PC-3 (cell line): ENCODE measurements at regions not wholly inside any gene's neighbourhood (a gene's known extent, or its start where the extent isn't known, plus 50 kb on each side); places are given as distances from the start of the nearest gene placed in this dataset.

Experiments
- ATAC-seq: fragments of 200-7000 bp; cut with Tn5 transposase; 2 replicates; pipeline ENCODE4 v1.9.1; 2020; ENCODE audit warnings: mild to moderate bottlenecking, moderate library complexity
- BruUV-seq: library from RNA; stranded (reverse); fragments of 400-500 nt; replicated peaks from 2 replicates; lab custom pipeline; 2021; lab: Mats Ljungman, UMichigan
- CTCF ChIA-PET: fragments of 300-600 bp; sonication (Branson Sonifier 250); formaldehyde crosslinking; loops from one replicate; lab custom pipeline; 2022; ENCODE audit warnings: antibody characterized with exemption; lab: Charles Lee
- POLR2A ChIA-PET: fragments of 300-600 bp; sonication (Branson Sonifier 250); formaldehyde crosslinking; loops from one replicate; lab custom pipeline; 2022; ENCODE audit warnings: antibody characterized with exemption; ENCODE audit not compliant: unreplicated experiment; lab: Charles Lee
- DNase-seq: peaks from one replicate; pipeline ENCODE4 v3.0.0-alpha.2; 2015
- H2AFZ ChIP-seq: fragments of 300-600 bp; sonication (generic); 2 replicates; pipeline ENCODE4 v1.6.0; 2016; ENCODE audit warnings: antibody characterized with exemption, low read length
- H3F3A ChIP-seq: fragments of 300-600 bp; sonication (generic); one replicate; pipeline ENCODE4 v1.6.0; 2017; ENCODE audit warnings: antibody characterized with exemption, low read length, control low read depth, mild to moderate bottlenecking; ENCODE audit not compliant: unreplicated experiment
- H3K27ac ChIP-seq: fragments of 300-600 bp; sonication (generic); 2 replicates; pipeline ENCODE4 v1.5.1; 2016; ENCODE audit warnings: mild to moderate bottlenecking, low read length
- H3K27me3 ChIP-seq: fragments of 300-600 bp; sonication (generic); 2 replicates; pipeline ENCODE4 v1.6.1; 2016; ENCODE audit warnings: low read length, mixed read lengths
- H3K36me3 ChIP-seq: fragments of 300-600 bp; sonication (generic); 2 replicates; pipeline ENCODE4 v1.6.1; 2016; ENCODE audit warnings: low read depth, mixed run types, low read length, mixed read lengths
- H3K4me1 ChIP-seq: fragments of 300-600 bp; sonication (generic); 2 replicates; pipeline ENCODE4 v1.5.1; 2016; ENCODE audit warnings: low read length; ENCODE audit not compliant: insufficient read depth
- H3K4me2 ChIP-seq: fragments of 300-600 bp; sonication (generic); 2 replicates; pipeline ENCODE4 v1.6.0; 2016; ENCODE audit warnings: low read length
- H3K4me3 ChIP-seq: fragments of 300-600 bp; sonication (generic); 2 replicates; pipeline ENCODE4 v1.5.1; 2016; ENCODE audit warnings: mild to moderate bottlenecking, low read length, mixed read lengths
- H3K79me2 ChIP-seq: fragments of 300-600 bp; sonication (generic); 2 replicates; pipeline ENCODE4 v1.6.1; 2017; ENCODE audit warnings: low read length, mixed read lengths
- H3K9ac ChIP-seq: fragments of 300-600 bp; sonication (generic); 2 replicates; pipeline ENCODE4 v1.6.0; 2016; ENCODE audit warnings: mild to moderate bottlenecking, low read length
- H3K9me2 ChIP-seq: fragments of 300-600 bp; sonication (generic); replicated peaks from 2 replicates; pipeline ENCODE4 v1.6.1; 2016; ENCODE audit warnings: mixed run types, low read length, mixed read lengths
- H3K9me3 ChIP-seq: fragments of 300-600 bp; sonication (generic); 2 replicates; pipeline ENCODE4 v1.6.1; 2016; ENCODE audit warnings: low read length, mixed read lengths
- H4K20me1 ChIP-seq: fragments of 300-600 bp; sonication (generic); 2 replicates; pipeline ENCODE4 v1.6.1; 2016; ENCODE audit warnings: low read length, mixed read lengths
- CTCF ChIP-seq: fragments of 300-600 bp; sonication (generic); conservative IDR thresholded peaks from 2 replicates; pipeline ENCODE4 v1.5.1; 2017; ENCODE audit warnings: antibody characterized with exemption, low read depth, mild to moderate bottlenecking, low read length
- EZH2 ChIP-seq: fragments of 300-600 bp; sonication (generic); IDR thresholded peaks from one replicate; pipeline ENCODE4 v1.6.1; 2017; ENCODE audit warnings: antibody characterized with exemption, mild to moderate bottlenecking, low read length; ENCODE audit not compliant: unreplicated experiment
- EZH2phosphoT487 ChIP-seq: fragments of 300-600 bp; sonication (generic); IDR thresholded peaks from 2 replicates; pipeline ENCODE4 v1.6.1; 2018; ENCODE audit warnings: mild to moderate bottlenecking, antibody characterized with exemption, low read length, borderline replicate concordance
- intact Hi-C: fragments of 100-400 bp; cut with micrococcal nuclease; formaldehyde crosslinking; loops from 2 replicates; pipeline ENCODE4 v1.9.0; 2023

- ChIA-PET CTCF (interaction anchor here (0.5 kb wide), 1 partner anchor 191 kb away, joined by 9 read pairs; the partner anchor contains the start of gene BRCA1), POLR2A (interaction anchor here (0.5 to 1.3 kb wide), 8 partner anchors 8 to 210 kb away, joined by 3 to 10 read pairs (median 4); no protein-coding TSS in a partner anchor)
- TF ChIP-seq EZH2, result no peak
- TF ChIP-seq EZH2phosphoT487, result no peak
- no peak for TF ChIP-seq CTCF
- H3K4me2 ChIP-seq, result no peak overlapping the region
- no peaks in the 10 kb centered on the region for H3K4me1 ChIP-seq
- no peaks in the 10 kb centered on the region for H3K36me3 ChIP-seq
- H3K79me2 ChIP-seq, result no peaks in the 10 kb centered on the region
- DNase-seq (no peak), ATAC-seq (no peak)
- no peaks in the 10 kb centered on the region for H3F3A ChIP-seq
- no peak overlapping the region for H3K9ac ChIP-seq
- no peak overlapping the region for H3K27ac ChIP-seq
- H3K27me3 ChIP-seq, result no peaks in the 10 kb centered on the region
- BruUV-seq, result TSS peak; percentile 100
- H4K20me1 ChIP-seq, result no peaks in the 10 kb centered on the region
- H2AFZ ChIP-seq, result no peak overlapping the region
- no peaks in the 10 kb centered on the region for H3K9me2 ChIP-seq
- intact Hi-C loops, result no loop called here
- no peak overlapping the region for H3K4me3 ChIP-seq
- no peaks in the 10 kb centered on the region for H3K9me3 ChIP-seq
Measured at GRCh38 chr17:43315858-43316521, 82.2 kb upstream of the RNU2-1 start.

- no peak overlapping the region for H3K27ac ChIP-seq
- DNase-seq (no peak), ATAC-seq (no peak)
- ChIA-PET POLR2A (interaction anchor here (0.6 to 1.3 kb wide), 6 partner anchors 7 to 143 kb away, joined by 3 to 10 read pairs (median 4); no protein-coding TSS in a partner anchor), CTCF (interaction anchor here (0.5 kb wide), 1 partner anchor 190 kb away, joined by 9 read pairs; the partner anchor contains the start of gene BRCA1)
- H3F3A ChIP-seq, result no peaks in the 10 kb centered on the region
- H3K4me1 ChIP-seq, result no peaks in the 10 kb centered on the region
- H3K4me3 ChIP-seq, result no peak overlapping the region
- no peaks in the 10 kb centered on the region for H4K20me1 ChIP-seq
- H3K27me3 ChIP-seq, result no peaks in the 10 kb centered on the region
- no peaks in the 10 kb centered on the region for H3K79me2 ChIP-seq
- no peak overlapping the region for H3K4me2 ChIP-seq
- H3K9me2 ChIP-seq, result no peaks in the 10 kb centered on the region
- no TSS peak for BruUV-seq
- no peak overlapping the region for H3K9ac ChIP-seq
- TF ChIP-seq EZH2phosphoT487 (no peak), CTCF (no peak), EZH2 (no peak)
- no peaks in the 10 kb centered on the region for H3K36me3 ChIP-seq
- no peak overlapping the region for H2AFZ ChIP-seq
- no peaks in the 10 kb centered on the region for H3K9me3 ChIP-seq
- intact Hi-C loops, result no loop called here
Measured at GRCh38 chr17:43315369-43315768, 81.6 kb upstream of the RNU2-1 start.

- DNase-seq (no peak), ATAC-seq (no peak)
- no peaks in the 10 kb centered on the region for H3K9me3 ChIP-seq
- no peak for TF ChIP-seq EZH2
- TF ChIP-seq EZH2phosphoT487, result no peak
- TF ChIP-seq CTCF, result no peak
- no peaks in the 10 kb centered on the region for H4K20me1 ChIP-seq
- no peaks in the 10 kb centered on the region for H3K4me1 ChIP-seq
- no peak overlapping the region for H3K27ac ChIP-seq
- no peaks in the 10 kb centered on the region for H3K9me2 ChIP-seq
- no peaks in the 10 kb centered on the region for H3F3A ChIP-seq
- intact Hi-C loops, result no loop called here
- BruUV-seq, result no TSS peak
- no peak overlapping the region for H3K4me2 ChIP-seq
- CTCF ChIA-PET, result interaction anchor here (0.7 kb wide), 1 partner anchor 140 kb away, joined by 11 read pairs; no protein-coding TSS in a partner anchor
- POLR2A ChIA-PET, result interaction anchor here (0.5 to 0.9 kb wide), 2 partner anchors 46 to 252 kb away, joined by 4 to 6 read pairs; no protein-coding TSS in a partner anchor
- no peak overlapping the region for H3K4me3 ChIP-seq
- no peaks in the 10 kb centered on the region for H3K79me2 ChIP-seq
- H2AFZ ChIP-seq, result no peak overlapping the region
- no peak overlapping the region for H3K9ac ChIP-seq
- no peaks in the 10 kb centered on the region for H3K36me3 ChIP-seq
- no peaks in the 10 kb centered on the region for H3K27me3 ChIP-seq
Measured at GRCh38 chr17:43314611-43315011, 80.8 kb upstream of the RNU2-1 start.
